OCI-LY1 (cell line): ENCODE measurements at regions not wholly inside any gene's neighbourhood (a gene's known extent, or its start where the extent isn't known, plus 50 kb on each side); places are given as distances from the start of the nearest gene placed in this dataset.

ENCODE experiments used
- EZH2 ChIP-seq: fragments of 200-600 bp; sonication (generic), shearing (Covaris generic); IDR thresholded peaks from 2 replicates; pipeline ENCODE4 v1.8.0; 2017; ENCODE audit warnings: borderline replicate concordance, mixed run types, mild to moderate bottlenecking, antibody characterized with exemption, low read length, moderate library complexity, mixed read lengths
- TF ChIP-seq, protein P1 (sequence below): fragments of 200-600 bp; sonication (generic), shearing (Covaris generic); IDR thresholded peaks from 2 replicates; pipeline ENCODE4 v1.5.1; 2017; ENCODE audit warnings: mild to moderate bottlenecking, antibody characterized with exemption, low read length, moderate library complexity, mixed read lengths

DNA sequence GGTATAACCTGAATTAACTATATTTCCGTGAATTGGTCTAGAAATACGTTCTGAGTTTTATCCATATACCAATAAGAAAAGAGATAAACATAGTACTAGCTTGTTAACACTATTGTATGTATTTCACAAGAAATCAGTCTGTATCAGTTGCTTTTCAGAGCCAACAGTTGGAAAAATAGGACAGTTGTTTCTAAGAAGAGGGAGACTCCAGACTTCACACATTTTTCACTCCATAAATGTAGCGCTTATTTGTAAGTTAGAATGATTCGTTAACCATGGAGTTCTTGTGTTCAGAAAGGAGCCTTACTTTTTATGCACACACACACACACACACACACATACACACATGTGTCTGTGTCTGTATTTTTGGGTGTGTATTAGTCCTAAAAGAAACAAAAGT, 376.7 kb upstream of the SMIM31 start:
- TF ChIP-seq EZH2: no peak
- TF ChIP-seq, protein P1, sequence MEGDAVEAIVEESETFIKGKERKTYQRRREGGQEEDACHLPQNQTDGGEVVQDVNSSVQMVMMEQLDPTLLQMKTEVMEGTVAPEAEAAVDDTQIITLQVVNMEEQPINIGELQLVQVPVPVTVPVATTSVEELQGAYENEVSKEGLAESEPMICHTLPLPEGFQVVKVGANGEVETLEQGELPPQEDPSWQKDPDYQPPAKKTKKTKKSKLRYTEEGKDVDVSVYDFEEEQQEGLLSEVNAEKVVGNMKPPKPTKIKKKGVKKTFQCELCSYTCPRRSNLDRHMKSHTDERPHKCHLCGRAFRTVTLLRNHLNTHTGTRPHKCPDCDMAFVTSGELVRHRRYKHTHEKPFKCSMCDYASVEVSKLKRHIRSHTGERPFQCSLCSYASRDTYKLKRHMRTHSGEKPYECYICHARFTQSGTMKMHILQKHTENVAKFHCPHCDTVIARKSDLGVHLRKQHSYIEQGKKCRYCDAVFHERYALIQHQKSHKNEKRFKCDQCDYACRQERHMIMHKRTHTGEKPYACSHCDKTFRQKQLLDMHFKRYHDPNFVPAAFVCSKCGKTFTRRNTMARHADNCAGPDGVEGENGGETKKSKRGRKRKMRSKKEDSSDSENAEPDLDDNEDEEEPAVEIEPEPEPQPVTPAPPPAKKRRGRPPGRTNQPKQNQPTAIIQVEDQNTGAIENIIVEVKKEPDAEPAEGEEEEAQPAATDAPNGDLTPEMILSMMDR: no peak
